Left forelimb (tissue), 1 donor: ENCODE measurements at regions not wholly inside any gene's neighbourhood (a gene's known extent, or its start where the extent isn't known, plus 50 kb on each side); places are given as distances from the start of the nearest gene placed in this dataset.

ENCODE experiments used
- DNase-seq: peaks from one replicate; pipeline ENCODE4 v3.0.0-alpha.2; 2018; ENCODE audit warnings: low spot score

DNA sequence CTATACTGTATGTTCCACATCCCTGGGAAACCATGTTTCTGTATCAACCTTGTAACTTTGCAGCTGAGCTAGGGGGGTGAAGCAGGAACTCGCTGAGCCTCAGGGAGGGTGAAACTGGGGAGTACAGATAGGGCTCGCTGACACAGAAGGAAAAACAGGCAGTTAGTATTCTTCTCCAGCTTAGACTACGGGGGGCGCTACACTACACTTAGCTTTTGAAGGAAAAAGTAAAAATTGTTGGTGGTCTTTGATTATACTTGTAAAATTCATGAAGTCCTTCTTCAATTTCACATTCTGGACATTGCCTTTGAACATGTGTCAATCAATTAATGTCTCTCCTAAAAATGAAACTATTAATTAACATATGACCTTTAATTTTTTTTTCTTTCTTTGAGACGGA is 73.5 kb upstream of the RGMA start:
- DNase-seq, result no peak

DNA sequence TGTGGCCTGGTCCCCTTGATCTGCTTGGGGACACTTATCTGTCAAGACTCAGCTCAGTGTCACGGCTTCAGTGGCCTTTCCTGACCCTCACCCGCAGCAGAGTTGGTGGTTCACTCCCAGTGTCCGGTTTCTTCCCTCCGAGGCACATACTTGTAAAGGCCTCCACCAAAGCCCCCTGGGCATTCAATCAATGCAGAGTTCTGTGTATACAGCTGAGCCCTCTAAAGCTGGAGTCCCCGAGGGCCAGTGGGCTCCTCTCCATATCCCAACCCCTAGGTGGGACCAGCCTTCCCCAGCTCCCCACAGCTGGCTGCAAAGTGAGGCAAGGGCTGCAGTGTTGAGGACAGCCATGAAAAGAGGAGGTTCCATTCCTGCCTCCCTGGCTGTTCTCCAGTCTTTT is 70.9 kb upstream of the RGMA start:
- DNase-seq, result no peak

GRCh38 chr15:93158097-93158900 is 69.3 kb upstream of the RGMA start:
- no peak for DNase-seq

- DNase-seq, result no peak
These were observed 65.7 kb upstream of the RGMA start for GRCh38 chr15:93154666-93155065.

DNA sequence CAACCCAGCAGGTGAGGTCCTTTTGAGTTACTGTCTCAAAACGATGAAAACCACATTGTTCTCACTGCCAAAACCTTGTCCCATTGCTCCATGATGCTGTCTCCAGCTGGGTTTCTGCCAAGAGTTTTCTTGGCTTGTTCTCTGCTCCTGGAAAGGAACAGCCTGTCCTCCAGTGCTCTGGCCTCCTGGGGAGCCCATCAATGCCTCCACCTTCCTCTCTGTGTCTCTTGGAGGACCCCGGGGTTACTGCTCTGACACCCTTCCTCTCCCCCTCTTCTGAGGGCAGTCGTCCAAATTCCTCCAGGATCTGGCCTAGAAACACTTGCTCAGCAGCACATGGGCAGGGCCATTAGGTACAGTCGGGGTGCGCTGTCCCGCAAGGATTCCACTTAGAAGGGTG is 63.9 kb upstream of the RGMA start:
- peak; percentile 84 for DNase-seq

GRCh38 chr15:93152360-93152759 is 63.3 kb upstream of the RGMA start:
- DNase-seq, result no peak

GRCh38 chr15:93150910-93151881 is 62.2 kb upstream of the RGMA start:
- DNase-seq, result no peak

DNA sequence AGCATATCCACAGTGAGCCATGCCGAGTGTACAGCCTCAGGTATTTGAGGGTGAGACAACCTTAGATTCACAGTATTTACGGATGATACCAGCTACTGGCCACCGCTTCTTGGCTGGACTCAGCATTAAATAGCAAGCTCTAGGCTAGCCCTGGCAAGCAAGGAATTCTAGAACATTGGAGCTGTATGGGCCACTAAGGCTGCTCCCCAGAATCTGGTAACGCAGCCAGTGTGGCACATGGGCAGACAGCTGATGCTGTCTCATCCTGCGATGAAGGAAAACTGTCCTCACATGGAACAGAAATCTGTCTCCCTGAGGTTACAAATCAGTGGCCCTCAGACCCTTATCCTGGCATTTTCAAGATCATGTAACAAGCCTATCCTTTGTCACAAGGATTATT is 57.6 kb upstream of the RGMA start:
- DNase-seq, result no peak

GRCh38 chr15:93146196-93146595 is 57.2 kb upstream of the RGMA start:
- no peak for DNase-seq

GRCh38 chr15:93144463-93145236 is 55.6 kb upstream of the RGMA start:
- no peak for DNase-seq

- no peak for DNase-seq
These were observed 54.2 kb upstream of the RGMA start for GRCh38 chr15:93143186-93143585.

DNA sequence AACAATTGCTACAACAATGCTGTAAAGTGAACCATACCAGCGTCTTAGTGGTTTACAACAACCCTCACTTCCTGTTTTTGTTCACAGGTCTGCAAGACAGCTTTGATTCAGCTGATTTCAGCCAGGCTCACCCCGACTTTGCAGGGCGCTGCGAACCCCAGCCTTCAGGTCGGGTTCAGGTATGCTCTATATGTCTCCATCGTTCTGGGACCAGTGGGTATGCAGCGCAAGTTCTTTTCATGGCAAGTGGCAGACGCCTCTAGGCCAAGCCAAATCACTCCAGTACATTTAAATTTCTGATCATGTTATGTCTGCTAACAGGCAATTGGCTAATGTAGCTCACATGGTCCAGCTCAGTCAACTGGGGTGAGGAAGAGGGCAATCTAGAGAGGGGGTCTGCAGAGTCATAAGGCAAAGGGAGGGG is 52.4 kb upstream of the RGMA start:
- DNase-seq, result no peak

DNA sequence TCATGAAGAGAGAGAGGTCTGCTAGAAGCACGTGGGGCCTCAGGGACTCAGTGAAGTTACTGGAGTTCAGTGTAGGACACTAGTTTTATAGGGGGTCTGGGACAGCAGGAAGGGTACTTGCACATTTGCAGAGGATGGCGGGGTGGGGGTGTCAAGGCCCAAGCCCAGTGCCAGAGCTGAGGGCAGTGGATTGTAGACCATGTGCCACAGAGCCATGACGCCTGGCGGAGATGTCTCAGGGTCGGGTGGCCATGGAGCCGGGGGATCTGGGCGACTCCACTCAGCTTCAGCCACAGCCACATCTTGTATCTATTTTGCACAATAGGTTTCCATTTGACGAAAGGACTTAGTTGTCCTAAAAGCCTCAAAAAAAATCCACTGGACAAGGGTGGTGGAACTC is 50.4 kb upstream of the RGMA start:
- no peak for DNase-seq

DNA sequence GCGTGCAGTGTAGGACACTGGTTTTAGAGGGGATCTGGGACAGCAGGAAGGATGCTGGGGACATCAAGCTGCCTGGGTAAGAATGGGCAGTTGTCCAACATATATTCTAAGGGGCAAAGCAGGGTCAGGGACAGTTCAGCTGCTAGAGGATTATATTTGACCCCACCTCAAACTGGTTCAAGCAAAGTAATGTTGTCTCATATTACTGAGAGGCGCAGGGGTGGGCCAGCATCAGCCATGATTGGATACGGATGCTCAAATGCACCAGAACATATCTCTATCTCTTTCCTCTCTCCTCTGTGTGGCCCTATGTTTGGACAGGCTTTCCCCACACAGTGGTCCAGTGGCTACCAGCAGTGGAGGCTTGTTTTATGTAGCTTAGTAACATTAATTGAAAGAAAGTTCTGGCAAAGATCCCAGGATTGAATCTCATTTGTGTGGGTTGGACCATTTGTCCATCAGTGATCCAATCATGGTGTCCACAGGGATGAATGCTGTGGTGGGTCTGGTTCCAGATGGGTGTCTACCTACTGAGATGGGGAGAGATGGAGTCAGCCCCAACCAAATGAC is 49.8 kb upstream of the RGMA start:
- DNase-seq, result no peak
